ENCODE measurements at regions not wholly inside any gene's neighbourhood (a gene's known extent, or its start where the extent isn't known, plus 50 kb on each side); places are given as distances from the start of the nearest gene placed in this dataset.

GRCh38 chr3:73719861-73720260, 95.1 kb upstream of the PDZRN3 start:
- H3K4me1 ChIP-seq: peaks cover 0 to 25% (median 6%) of the 10 kb centered on the region in 4 donors
- TF ChIP-seq, protein P1, sequence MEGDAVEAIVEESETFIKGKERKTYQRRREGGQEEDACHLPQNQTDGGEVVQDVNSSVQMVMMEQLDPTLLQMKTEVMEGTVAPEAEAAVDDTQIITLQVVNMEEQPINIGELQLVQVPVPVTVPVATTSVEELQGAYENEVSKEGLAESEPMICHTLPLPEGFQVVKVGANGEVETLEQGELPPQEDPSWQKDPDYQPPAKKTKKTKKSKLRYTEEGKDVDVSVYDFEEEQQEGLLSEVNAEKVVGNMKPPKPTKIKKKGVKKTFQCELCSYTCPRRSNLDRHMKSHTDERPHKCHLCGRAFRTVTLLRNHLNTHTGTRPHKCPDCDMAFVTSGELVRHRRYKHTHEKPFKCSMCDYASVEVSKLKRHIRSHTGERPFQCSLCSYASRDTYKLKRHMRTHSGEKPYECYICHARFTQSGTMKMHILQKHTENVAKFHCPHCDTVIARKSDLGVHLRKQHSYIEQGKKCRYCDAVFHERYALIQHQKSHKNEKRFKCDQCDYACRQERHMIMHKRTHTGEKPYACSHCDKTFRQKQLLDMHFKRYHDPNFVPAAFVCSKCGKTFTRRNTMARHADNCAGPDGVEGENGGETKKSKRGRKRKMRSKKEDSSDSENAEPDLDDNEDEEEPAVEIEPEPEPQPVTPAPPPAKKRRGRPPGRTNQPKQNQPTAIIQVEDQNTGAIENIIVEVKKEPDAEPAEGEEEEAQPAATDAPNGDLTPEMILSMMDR (IDR thresholded peaks at IDR 0.05): no peak
- intact Hi-C loops (cut with DNase I; ENCODE audit: low total_unique reads): no loop called here
- peak overlapping the region; percentile 19 to 23 for H3K4me3 ChIP-seq
- H3K9me3 ChIP-seq: no peaks in the 10 kb centered on the region
- DNase-seq: peak in 1 of 2 donors; percentile 25
- no peaks in the 10 kb centered on the region for H3K27me3 ChIP-seq
- H3K27ac ChIP-seq: peak overlapping the region; percentile 62
- H3K36me3 ChIP-seq: no peaks in the 10 kb centered on the region

- peak in 1 of 2 donors; percentile 35 for DNase-seq
- Histone ChIP-seq H3K36me3 (no peaks in the 10 kb centered on the region), H3K4me3 (peak overlapping the region; percentile 19 to 23), H3K4me1 (peaks cover 0 to 25% (median 6%) of the 10 kb centered on the region in 4 donors), H3K27ac (peak overlapping the region; percentile 62), H3K9me3 (no peaks in the 10 kb centered on the region), H3K27me3 (no peaks in the 10 kb centered on the region)
- intact Hi-C loops (cut with DNase I; ENCODE audit: low total_unique reads): no loop called here
- TF ChIP-seq, protein P1 (IDR thresholded peaks at IDR 0.05): no peak
Measured at GRCh38 chr3:73719413-73719851, 94.7 kb upstream of the PDZRN3 start.

GRCh38 chr3:73718326-73719110, 93.8 kb upstream of the PDZRN3 start:
- H3K27me3 ChIP-seq: no peaks in the 10 kb centered on the region
- H3K27ac ChIP-seq: peak overlapping the region in 1 of 2 donors; percentile 31
- TF ChIP-seq, protein P1 (IDR thresholded peaks at IDR 0.05): no peak
- peaks cover 0 to 25% (median 6%) of the 10 kb centered on the region in 4 donors for H3K4me1 ChIP-seq
- H3K4me3 ChIP-seq: no peak overlapping the region
- no peaks in the 10 kb centered on the region for H3K36me3 ChIP-seq
- intact Hi-C loops (cut with DNase I; ENCODE audit: low total_unique reads): no loop called here
- H3K9me3 ChIP-seq: no peaks in the 10 kb centered on the region
- DNase-seq: no peak

DNA sequence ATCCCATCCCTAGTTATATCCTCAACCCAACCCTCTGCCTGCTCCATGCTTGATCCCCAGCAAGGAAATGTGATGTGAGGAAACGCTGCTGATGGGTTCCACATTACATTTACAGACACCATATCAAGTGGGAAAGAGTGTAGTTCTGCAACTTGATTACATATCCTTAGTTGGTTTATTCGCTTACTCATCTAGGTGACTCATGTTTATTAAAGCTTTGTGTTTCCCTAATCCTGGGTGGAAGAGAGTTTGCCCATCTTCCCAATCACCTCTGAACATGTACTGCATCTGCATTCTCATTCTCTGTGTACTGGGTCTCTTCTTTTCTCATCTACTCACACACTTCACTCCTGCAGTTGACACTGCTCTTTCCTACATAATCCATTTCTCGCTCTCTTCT, 91.7 kb upstream of the PDZRN3 start:
- DNase-seq: no peak
- H3K9me3 ChIP-seq: no peaks in the 10 kb centered on the region
- no peak overlapping the region for H3K27ac ChIP-seq
- no peak overlapping the region for H3K4me3 ChIP-seq
- TF ChIP-seq, protein P1 (IDR thresholded peaks at IDR 0.05): no peak
- H3K36me3 ChIP-seq: no peaks in the 10 kb centered on the region
- intact Hi-C loops (cut with DNase I; ENCODE audit: low total_unique reads): no loop called here
- H3K27me3 ChIP-seq: no peaks in the 10 kb centered on the region
- H3K4me1 ChIP-seq: peaks cover 0 to 25% (median 6%) of the 10 kb centered on the region in 4 donors

DNA sequence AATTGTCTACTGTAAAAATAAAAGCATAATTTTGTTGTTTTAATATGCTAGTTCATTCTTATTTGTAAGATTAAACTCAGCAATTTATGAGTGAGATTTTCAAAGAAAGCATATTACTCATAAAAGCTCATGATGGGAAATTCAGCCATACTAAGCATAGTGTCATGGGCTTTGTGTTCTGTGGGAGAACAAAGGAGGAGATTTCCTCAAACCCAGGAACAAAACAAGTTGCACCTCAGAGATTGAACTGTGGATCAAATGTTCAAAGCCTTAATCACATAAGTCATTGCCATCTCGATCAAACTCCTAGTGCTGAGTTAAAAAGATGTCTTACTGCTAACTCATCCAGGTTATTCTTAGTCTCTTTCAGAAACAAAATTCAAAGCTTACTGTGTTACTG, 85.6 kb upstream of the PDZRN3 start:
- H3K9me3 ChIP-seq: no peaks in the 10 kb centered on the region
- intact Hi-C loops (cut with DNase I; ENCODE audit: low total_unique reads): no loop called here
- H3K4me1 ChIP-seq: peaks cover 0 to 13% (median 0%) of the 10 kb centered on the region in 4 donors
- no peaks in the 10 kb centered on the region for H3K36me3 ChIP-seq
- H3K27ac ChIP-seq: no peak overlapping the region
- H3K4me3 ChIP-seq: no peak overlapping the region
- TF ChIP-seq, protein P1 (IDR thresholded peaks at IDR 0.05): no peak
- DNase-seq: no peak
- H3K27me3 ChIP-seq: no peaks in the 10 kb centered on the region

Data from tibial artery (tissue), 4 donors.